ENCODE measurements at regions not wholly inside any gene's neighbourhood (a gene's known extent, or its start where the extent isn't known, plus 50 kb on each side); places are given as distances from the start of the nearest gene placed in this dataset.

DNA sequence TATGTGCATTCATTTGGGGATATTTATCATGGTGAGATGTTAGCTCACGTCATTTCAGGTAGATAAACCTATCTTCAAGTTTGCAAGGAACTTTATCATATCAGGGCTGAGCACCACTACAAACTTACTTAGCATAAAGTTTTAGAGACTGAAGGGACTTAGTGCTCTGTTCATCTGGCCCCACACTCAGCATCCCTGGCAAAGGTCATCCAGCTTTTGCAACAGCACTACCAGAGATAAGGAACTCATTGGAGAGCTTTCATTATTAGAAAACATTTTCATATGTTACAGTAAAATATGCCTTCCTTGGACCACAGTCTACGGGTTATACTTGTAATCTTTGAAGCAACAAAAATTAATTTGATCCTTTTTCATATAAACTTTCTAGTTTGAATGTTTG lies 263.4 kb downstream of the POU4F1 start:
- ATAC-seq: no peak
- Histone ChIP-seq H3K36me3 (ENCODE audit: insufficient read depth) (no peaks in the 10 kb centered on the region), H3K27me3 (ENCODE audit: insufficient read depth) (no peaks in the 10 kb centered on the region), H3K4me3 (no peak overlapping the region), H3K27ac (ENCODE audit: low read depth) (no peak overlapping the region), H2AFZ (no peak overlapping the region), H3K79me2 (replicated peaks; ENCODE audit: insufficient read depth) (no peaks in the 10 kb centered on the region), H3K4me1 (ENCODE audit: insufficient read depth) (no peaks in the 10 kb centered on the region), H3K4me2 (no peak overlapping the region), H3K9me2 (ENCODE audit: insufficient read depth) (peaks cover 5% of the 10 kb centered on the region; the same call in 1 of the 2 replicates), H3F3A (replicated peaks; ENCODE audit: low read depth) (no peaks in the 10 kb centered on the region), H4K20me1 (replicated peaks; ENCODE audit: insufficient read depth) (no peaks in the 10 kb centered on the region)
- H3K4me1 Mint-ChIP-seq: no peaks in the 10 kb centered on the region
- H3K4me3 Mint-ChIP-seq: no peak overlapping the region
- no peaks in the 10 kb centered on the region for H3K36me3 Mint-ChIP-seq (ENCODE audit: low read depth)
- H3K9me3 Mint-ChIP-seq: no peaks in the 10 kb centered on the region
- no peak overlapping the region for H3K27ac Mint-ChIP-seq
- no peak for DNase-seq (ENCODE audit: low spot score)
- no peaks in the 10 kb centered on the region for H3K27me3 Mint-ChIP-seq (ENCODE audit: insufficient read depth, low read depth, poor library complexity)
- no peak for TF ChIP-seq ZNF331 (CRISPR knock-in tag; IDR thresholded peaks at IDR 0.05; ENCODE audit: low read depth)
- TF ChIP-seq EZH2 (IDR thresholded peaks at IDR 0.05; ENCODE audit: low read depth, unreplicated experiment): no peak
- TF ChIP-seq, protein P1, sequence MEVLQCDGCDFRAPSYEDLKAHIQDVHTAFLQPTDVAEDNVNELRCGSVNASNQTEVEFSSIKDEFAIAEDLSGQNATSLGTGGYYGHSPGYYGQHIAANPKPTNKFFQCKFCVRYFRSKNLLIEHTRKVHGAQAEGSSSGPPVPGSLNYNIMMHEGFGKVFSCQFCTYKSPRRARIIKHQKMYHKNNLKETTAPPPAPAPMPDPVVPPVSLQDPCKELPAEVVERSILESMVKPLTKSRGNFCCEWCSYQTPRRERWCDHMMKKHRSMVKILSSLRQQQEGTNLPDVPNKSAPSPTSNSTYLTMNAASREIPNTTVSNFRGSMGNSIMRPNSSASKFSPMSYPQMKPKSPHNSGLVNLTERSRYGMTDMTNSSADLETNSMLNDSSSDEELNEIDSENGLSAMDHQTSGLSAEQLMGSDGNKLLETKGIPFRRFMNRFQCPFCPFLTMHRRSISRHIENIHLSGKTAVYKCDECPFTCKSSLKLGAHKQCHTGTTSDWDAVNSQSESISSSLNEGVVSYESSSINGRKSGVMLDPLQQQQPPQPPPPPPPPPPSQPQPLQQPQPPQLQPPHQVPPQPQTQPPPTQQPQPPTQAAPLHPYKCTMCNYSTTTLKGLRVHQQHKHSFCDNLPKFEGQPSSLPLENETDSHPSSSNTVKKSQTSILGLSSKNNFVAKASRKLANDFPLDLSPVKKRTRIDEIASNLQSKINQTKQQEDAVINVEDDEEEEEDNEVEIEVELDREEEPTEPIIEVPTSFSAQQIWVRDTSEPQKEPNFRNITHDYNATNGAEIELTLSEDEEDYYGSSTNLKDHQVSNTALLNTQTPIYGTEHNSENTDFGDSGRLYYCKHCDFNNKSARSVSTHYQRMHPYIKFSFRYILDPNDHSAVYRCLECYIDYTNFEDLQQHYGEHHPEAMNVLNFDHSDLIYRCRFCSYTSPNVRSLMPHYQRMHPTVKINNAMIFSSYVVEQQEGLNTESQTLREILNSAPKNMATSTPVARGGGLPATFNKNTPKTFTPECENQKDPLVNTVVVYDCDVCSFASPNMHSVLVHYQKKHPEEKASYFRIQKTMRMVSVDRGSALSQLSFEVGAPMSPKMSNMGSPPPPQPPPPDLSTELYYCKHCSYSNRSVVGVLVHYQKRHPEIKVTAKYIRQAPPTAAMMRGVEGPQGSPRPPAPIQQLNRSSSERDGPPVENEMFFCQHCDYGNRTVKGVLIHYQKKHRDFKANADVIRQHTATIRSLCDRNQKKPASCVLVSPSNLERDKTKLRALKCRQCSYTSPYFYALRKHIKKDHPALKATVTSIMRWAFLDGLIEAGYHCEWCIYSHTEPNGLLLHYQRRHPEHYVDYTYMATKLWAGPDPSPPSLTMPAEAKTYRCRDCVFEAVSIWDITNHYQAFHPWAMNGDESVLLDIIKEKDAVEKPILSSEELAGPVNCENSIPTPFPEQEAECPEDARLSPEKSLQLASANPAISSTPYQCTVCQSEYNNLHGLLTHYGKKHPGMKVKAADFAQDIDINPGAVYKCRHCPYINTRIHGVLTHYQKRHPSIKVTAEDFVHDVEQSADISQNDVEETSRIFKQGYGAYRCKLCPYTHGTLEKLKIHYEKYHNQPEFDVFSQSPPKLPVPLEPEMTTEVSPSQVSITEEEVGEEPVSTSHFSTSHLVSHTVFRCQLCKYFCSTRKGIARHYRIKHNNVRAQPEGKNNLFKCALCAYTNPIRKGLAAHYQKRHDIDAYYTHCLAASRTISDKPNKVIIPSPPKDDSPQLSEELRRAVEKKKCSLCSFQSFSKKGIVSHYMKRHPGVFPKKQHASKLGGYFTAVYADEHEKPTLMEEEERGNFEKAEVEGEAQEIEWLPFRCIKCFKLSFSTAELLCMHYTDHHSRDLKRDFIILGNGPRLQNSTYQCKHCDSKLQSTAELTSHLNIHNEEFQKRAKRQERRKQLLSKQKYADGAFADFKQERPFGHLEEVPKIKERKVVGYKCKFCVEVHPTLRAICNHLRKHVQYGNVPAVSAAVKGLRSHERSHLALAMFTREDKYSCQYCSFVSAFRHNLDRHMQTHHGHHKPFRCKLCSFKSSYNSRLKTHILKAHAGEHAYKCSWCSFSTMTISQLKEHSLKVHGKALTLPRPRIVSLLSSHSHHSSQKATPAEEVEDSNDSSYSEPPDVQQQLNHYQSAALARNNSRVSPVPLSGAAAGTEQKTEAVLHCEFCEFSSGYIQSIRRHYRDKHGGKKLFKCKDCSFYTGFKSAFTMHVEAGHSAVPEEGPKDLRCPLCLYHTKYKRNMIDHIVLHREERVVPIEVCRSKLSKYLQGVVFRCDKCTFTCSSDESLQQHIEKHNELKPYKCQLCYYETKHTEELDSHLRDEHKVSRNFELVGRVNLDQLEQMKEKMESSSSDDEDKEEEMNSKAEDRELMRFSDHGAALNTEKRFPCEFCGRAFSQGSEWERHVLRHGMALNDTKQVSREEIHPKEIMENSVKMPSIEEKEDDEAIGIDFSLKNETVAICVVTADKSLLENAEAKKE (CRISPR knock-in tag; IDR thresholded peaks at IDR 0.05): no peak
- TF ChIP-seq NANOG (IDR thresholded peaks at IDR 0.05; ENCODE audit: borderline replicate concordance): no peak

DNA sequence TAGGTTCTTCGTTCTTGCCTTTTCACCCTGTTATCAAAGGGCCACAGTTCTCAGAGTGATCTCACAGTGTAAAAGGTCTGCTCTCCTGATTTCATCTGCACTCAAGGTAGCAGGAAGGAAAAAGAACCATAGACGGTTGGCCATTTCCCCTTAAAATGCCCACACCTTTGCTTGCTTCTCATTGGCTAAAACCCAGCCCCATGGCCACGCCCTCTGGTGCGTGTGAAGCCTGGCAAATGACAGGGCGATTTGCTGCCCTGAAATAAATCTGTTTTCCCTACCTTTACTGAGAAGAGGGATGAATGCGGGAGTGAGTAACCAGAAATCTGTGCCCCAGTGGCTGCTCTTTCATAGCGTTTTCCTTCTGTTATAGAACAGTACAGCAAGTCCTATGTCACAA lies 269.3 kb downstream of the POU4F1 start:
- no peak overlapping the region for H3K4me3 ChIP-seq
- H3F3A ChIP-seq (replicated peaks; ENCODE audit: low read depth): no peaks in the 10 kb centered on the region
- H3K4me2 ChIP-seq: no peak overlapping the region
- no peak for TF ChIP-seq ZNF331 (CRISPR knock-in tag; IDR thresholded peaks at IDR 0.05; ENCODE audit: low read depth)
- no peak for TF ChIP-seq POLR2AphosphoS5 (IDR thresholded peaks at IDR 0.05; ENCODE audit: low read depth)
- no peak for TF ChIP-seq JUNB (IDR thresholded peaks at IDR 0.05; ENCODE audit: unreplicated experiment)
- TF ChIP-seq STAT1 (IDR thresholded peaks at IDR 0.05; ENCODE audit: unreplicated experiment): no peak
- no peak for TF ChIP-seq ZNF114 (CRISPR knock-in tag; IDR thresholded peaks at IDR 0.05)
- Mint-ChIP-seq H3K4me1 (no peaks in the 10 kb centered on the region), H3K4me3 (no peak overlapping the region), H3K36me3 (ENCODE audit: low read depth) (no peaks in the 10 kb centered on the region), H3K9me3 (no peaks in the 10 kb centered on the region), H3K27ac (no peak overlapping the region), H3K27me3 (ENCODE audit: insufficient read depth, low read depth, poor library complexity) (no peaks in the 10 kb centered on the region)
- no peaks in the 10 kb centered on the region for H3K4me1 ChIP-seq (ENCODE audit: insufficient read depth)
- H3K27ac ChIP-seq (ENCODE audit: low read depth): no peak overlapping the region
- peak overlapping the region; percentile 69; the same call in 1 of the 2 replicates for H2AFZ ChIP-seq
- no peaks in the 10 kb centered on the region for H4K20me1 ChIP-seq (replicated peaks; ENCODE audit: insufficient read depth)
- peaks cover 5% of the 10 kb centered on the region; the same call in 1 of the 2 replicates for H3K9me2 ChIP-seq (ENCODE audit: insufficient read depth)
- ATAC-seq: peak; percentile 57
- no peaks in the 10 kb centered on the region for H3K27me3 ChIP-seq (ENCODE audit: insufficient read depth)
- H3K79me2 ChIP-seq (replicated peaks; ENCODE audit: insufficient read depth): no peaks in the 10 kb centered on the region
- no peaks in the 10 kb centered on the region for H3K36me3 ChIP-seq (ENCODE audit: insufficient read depth)
- peak; percentile 40 for DNase-seq (ENCODE audit: low spot score)

Measured in GM23338 (cell line).